Endothelial cell of umbilical vein (primary cell): ENCODE measurements at regions not wholly inside any gene's neighbourhood (a gene's known extent, or its start where the extent isn't known, plus 50 kb on each side); places are given as distances from the start of the nearest gene placed in this dataset.
A peak's percentile ranks its signal among the peaks of the same experiment; 100 is the strongest.

Experiments used
- BruUV-seq: library from RNA; stranded (reverse); fragments of 400-500 nt; replicated peaks from 2 replicates; lab custom pipeline; 2021; lab: Mats Ljungman, UMichigan
- CTCF ChIA-PET: fragments of 300-600, 350-600 bp; sonication (Branson Sonifier 250); formaldehyde crosslinking; loops from one replicate; lab custom pipeline; 2021; ENCODE audit warnings: antibody characterized with exemption, inconsistent platforms; lab: Charles Lee
- POLR2A ChIA-PET: fragments of 300-600, 350-600 bp; sonication (Branson Sonifier 250); formaldehyde crosslinking; loops from one replicate; lab custom pipeline; 2021; ENCODE audit warnings: antibody characterized with exemption, inconsistent platforms; lab: Charles Lee
- DNase-seq: peaks from one replicate; pipeline ENCODE4 v3.0.0-alpha.2; 2011; ENCODE audit warnings: low read depth, low spot score
- FAIRE-seq: peaks from 2 replicates; lab custom pipeline; 2011; peaks lifted over from hg19 to GRCh38; lab: Jason Lieb, UNC
- H2AFZ ChIP-seq: 2 replicates; pipeline ENCODE4 v1.6.0; 2012; ENCODE audit warnings: low read depth, low read length, control low read depth, inconsistent platforms
- H3K27ac ChIP-seq: 2 replicates; pipeline ENCODE4 v1.5.1; 2011; ENCODE audit warnings: low read depth, mild to moderate bottlenecking, control low read depth, low read length, moderate library complexity; ENCODE audit not compliant: insufficient read depth
- H3K27me3 ChIP-seq, 2 experiments: 2 replicates each; pipeline versions ENCODE4 v1.6.0 to v1.6.1; 2011; ENCODE audit warnings: low read length in 2 of 2, mixed read lengths in 1 of 2; ENCODE audit not compliant: control insufficient read depth in 2 of 2, insufficient read depth in 2 of 2
- H3K36me3 ChIP-seq, 2 experiments: 2 replicates in 1 of 2; 3 replicates in 1 of 2; pipeline ENCODE4 v1.5.1; 2011; ENCODE audit warnings: low read length in 2 of 2, mild to moderate bottlenecking in 1 of 2, moderate library complexity in 1 of 2; ENCODE audit not compliant: control insufficient read depth in 2 of 2, insufficient read depth in 2 of 2; ENCODE audit errors: extremely low read depth in 1 of 2
- H3K4me1 ChIP-seq: 3 replicates; pipeline ENCODE4 v1.5.1; 2011; ENCODE audit warnings: mild to moderate bottlenecking, low read length; ENCODE audit not compliant: control insufficient read depth, insufficient read depth; ENCODE audit errors: extremely low read depth
- H3K4me2 ChIP-seq: 2 replicates; pipeline ENCODE4 v1.6.1; 2011; ENCODE audit warnings: low read length, control low read depth, mixed read lengths; ENCODE audit not compliant: insufficient read depth
- H3K4me3 ChIP-seq, 3 experiments: fragments of 200-600 bp in 1 of 3; sonication (generic), shearing (Covaris generic) in 1 of 3; replicated peaks in 1 of 3; 2 replicates each; pipeline ENCODE4 v1.5.1; 2011 to 2016; ENCODE audit warnings: control low read depth in 3 of 3, low read length in 3 of 3, mild to moderate bottlenecking in 2 of 3, inconsistent platforms in 1 of 3, low read depth in 1 of 3, moderate library complexity in 1 of 3; ENCODE audit not compliant: insufficient read depth in 1 of 3
- H3K79me2 ChIP-seq: 2 replicates; pipeline ENCODE4 v1.6.0; 2012; ENCODE audit warnings: low read length, inconsistent platforms; ENCODE audit not compliant: control insufficient read depth, insufficient read depth
- H3K9ac ChIP-seq: replicated peaks from 2 replicates; pipeline ENCODE3; 2011; ENCODE audit warnings: low read length, control low read depth; ENCODE audit not compliant: insufficient read depth; ENCODE audit errors: extremely low read depth
- H3K9me1 ChIP-seq: replicated peaks from 3 replicates; pipeline ENCODE4 v1.6.0; 2011; ENCODE audit warnings: mild to moderate bottlenecking, low read length; ENCODE audit not compliant: control insufficient read depth, insufficient read depth; ENCODE audit errors: extremely low read depth
- H3K9me3 ChIP-seq: replicated peaks from 2 replicates; pipeline ENCODE4 v1.5.1; 2012; ENCODE audit warnings: low read length, inconsistent platforms; ENCODE audit not compliant: control insufficient read depth, insufficient read depth
- H4K20me1 ChIP-seq: replicated peaks from 2 replicates; pipeline ENCODE3; 2011; ENCODE audit warnings: mild to moderate bottlenecking, low read length; ENCODE audit not compliant: control insufficient read depth, insufficient read depth; ENCODE audit errors: extremely low read depth
- EZH2 ChIP-seq: IDR thresholded peaks from 2 replicates; pipeline ENCODE4 v1.6.1; 2012; ENCODE audit warnings: borderline replicate concordance, low read depth, mild to moderate bottlenecking, moderate library complexity, low read length, inconsistent platforms; ENCODE audit not compliant: severe bottlenecking
- FOS ChIP-seq: IDR thresholded peaks from 2 replicates; pipeline ENCODE4 v1.6.1; 2011; ENCODE audit warnings: mild to moderate bottlenecking, low read length, moderate library complexity, borderline replicate concordance; ENCODE audit not compliant: insufficient read depth
- GATA2 ChIP-seq: IDR thresholded peaks from 2 replicates; pipeline ENCODE4 v1.7.0; 2011; ENCODE audit warnings: low read depth, mild to moderate bottlenecking, moderate library complexity, mixed read lengths, low read length; ENCODE audit not compliant: insufficient read length, insufficient read depth
- JUN ChIP-seq: IDR thresholded peaks from 2 replicates; pipeline ENCODE4 v1.6.1; 2011; ENCODE audit warnings: borderline replicate concordance, low read depth; ENCODE audit not compliant: insufficient read length, insufficient read depth
- MYC ChIP-seq: IDR thresholded peaks from one replicate; pipeline ENCODE4 v1.6.1; 2011; ENCODE audit warnings: mild to moderate bottlenecking, low read depth, low read length
- POLR2A ChIP-seq: IDR thresholded peaks from 2 replicates; pipeline ENCODE4 v1.6.1; 2012; ENCODE audit warnings: low read depth, mild to moderate bottlenecking, control low read depth, low read length
- POLR2AphosphoS5 ChIP-seq: IDR thresholded peaks from 2 replicates; pipeline ENCODE4 v1.6.1; 2012; ENCODE audit warnings: low read depth, mild to moderate bottlenecking, control low read depth, low read length, moderate library complexity; ENCODE audit not compliant: insufficient read depth
- dilution Hi-C: fragments of 300-500 bp; cut with MboI; formaldehyde crosslinking; loops from one replicate; pipeline ENCODE4 v1.15.0; 2019; ENCODE audit warnings: low sequenced_read_pairs; ENCODE audit not compliant: extremely low pct_ligation_motif_present
- intact Hi-C: fragments of 100-400 bp; cut with micrococcal nuclease; formaldehyde crosslinking; loops from one replicate; pipeline ENCODE4 v1.10.0; 2022
- TF ChIP-seq, protein P1 (sequence below): IDR thresholded peaks from 2 replicates; pipeline ENCODE4 v1.6.1; 2011; ENCODE audit not compliant: insufficient read depth, insufficient read length
- TF ChIP-seq, protein P2 (sequence below), 2 donors: IDR thresholded peaks; 1 replicate in 1 of 2; 2 replicates in 1 of 2; pipeline ENCODE4 v1.5.1; 2011; ENCODE audit warnings: low read length in 2 of 2, mild to moderate bottlenecking in 2 of 2, moderate library complexity in 2 of 2, control low read depth in 1 of 2, inconsistent platforms in 1 of 2, low read depth in 1 of 2; ENCODE audit not compliant: insufficient read depth in 1 of 2; ENCODE audit errors: extremely low read depth in 1 of 2

DNA sequence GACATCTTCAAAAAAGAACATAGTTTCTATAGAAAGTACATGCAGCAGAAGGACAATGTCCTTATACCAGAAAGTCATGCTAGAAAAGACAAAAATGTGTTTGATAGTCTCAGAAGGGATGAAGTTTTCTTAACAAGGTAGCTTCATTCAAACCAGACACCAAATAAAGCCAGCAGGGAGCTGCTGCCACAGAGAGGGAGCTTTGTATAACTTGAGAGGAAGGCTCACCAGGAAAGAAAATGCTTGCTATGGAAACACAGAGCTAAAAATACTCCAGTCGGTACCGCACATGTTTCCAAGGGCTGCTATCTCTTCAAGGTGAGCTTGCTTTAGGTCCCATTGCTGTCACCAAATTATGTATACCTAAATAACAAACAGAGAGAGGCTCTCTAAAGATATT lies 1074.8 kb upstream of the ALCAM start:
- H3K9me3 ChIP-seq, result no peaks in the 10 kb centered on the region
- BruUV-seq, result no TSS peak
- DNase-seq (no peak), FAIRE-seq (no peak)
- H4K20me1 ChIP-seq, result no peaks in the 10 kb centered on the region
- no peak overlapping the region for H3K4me3 ChIP-seq
- H3K4me1 ChIP-seq, result no peaks in the 10 kb centered on the region
- no peak for TF ChIP-seq EZH2
- TF ChIP-seq JUN, result no peak
- no peak for TF ChIP-seq POLR2A
- no peak for TF ChIP-seq MYC
- CTCF ChIA-PET, result interaction anchor here (1.0 to 2.9 kb wide), 3 partner anchors 11 to 190 kb away, joined by 3 to 15 read pairs (median 3); no protein-coding TSS in a partner anchor
- H3K4me2 ChIP-seq, result no peak overlapping the region
- POLR2A ChIA-PET, result no interaction called here
- H3K79me2 ChIP-seq, result no peaks in the 10 kb centered on the region
- H2AFZ ChIP-seq, result peak overlapping the region; percentile 7
- no peaks in the 10 kb centered on the region for H3K27me3 ChIP-seq
- H3K36me3 ChIP-seq, result no peaks in the 10 kb centered on the region
- H3K9ac ChIP-seq, result no peak overlapping the region
- H3K27ac ChIP-seq, result no peak overlapping the region
- no peaks in the 10 kb centered on the region for H3K9me1 ChIP-seq
- intact Hi-C loops, result no loop called here
- dilution Hi-C loops, result no loop called here

DNA sequence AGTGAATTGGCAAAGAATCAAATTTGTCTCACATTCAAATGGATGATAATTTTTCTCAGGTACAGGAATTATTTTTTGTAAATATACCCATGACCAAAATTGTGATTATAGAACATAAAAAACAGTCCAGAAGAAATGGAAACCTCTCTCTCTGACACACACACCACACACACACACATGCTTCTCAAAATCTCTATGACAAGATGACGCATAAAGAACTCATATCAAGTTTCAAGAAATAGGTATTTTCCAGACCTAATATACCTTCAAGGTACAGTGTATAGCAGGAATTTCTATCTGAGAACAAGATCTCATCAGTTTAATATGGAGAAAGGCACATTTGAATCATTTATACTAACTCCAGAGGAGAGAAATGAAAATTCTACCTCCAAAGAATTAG lies 1069.1 kb upstream of the ALCAM start:
- Histone ChIP-seq H3K4me2 (no peak overlapping the region), H3K79me2 (no peaks in the 10 kb centered on the region), H4K20me1 (no peaks in the 10 kb centered on the region), H3K27ac (no peak overlapping the region), H3K4me3 (no peak overlapping the region), H3K9me3 (no peaks in the 10 kb centered on the region), H3K27me3 (no peaks in the 10 kb centered on the region), H3K9ac (no peak overlapping the region), H3K9me1 (no peaks in the 10 kb centered on the region), H2AFZ (no peak overlapping the region), H3K4me1 (no peaks in the 10 kb centered on the region), H3K36me3 (no peaks in the 10 kb centered on the region)
- TF ChIP-seq MYC (no peak), GATA2 (no peak), FOS (no peak), JUN (no peak), EZH2 (no peak), POLR2AphosphoS5 (no peak), POLR2A (no peak)
- TF ChIP-seq, protein P1, sequence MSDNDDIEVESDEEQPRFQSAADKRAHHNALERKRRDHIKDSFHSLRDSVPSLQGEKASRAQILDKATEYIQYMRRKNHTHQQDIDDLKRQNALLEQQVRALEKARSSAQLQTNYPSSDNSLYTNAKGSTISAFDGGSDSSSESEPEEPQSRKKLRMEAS, result no peak
- TF ChIP-seq, protein P2, sequence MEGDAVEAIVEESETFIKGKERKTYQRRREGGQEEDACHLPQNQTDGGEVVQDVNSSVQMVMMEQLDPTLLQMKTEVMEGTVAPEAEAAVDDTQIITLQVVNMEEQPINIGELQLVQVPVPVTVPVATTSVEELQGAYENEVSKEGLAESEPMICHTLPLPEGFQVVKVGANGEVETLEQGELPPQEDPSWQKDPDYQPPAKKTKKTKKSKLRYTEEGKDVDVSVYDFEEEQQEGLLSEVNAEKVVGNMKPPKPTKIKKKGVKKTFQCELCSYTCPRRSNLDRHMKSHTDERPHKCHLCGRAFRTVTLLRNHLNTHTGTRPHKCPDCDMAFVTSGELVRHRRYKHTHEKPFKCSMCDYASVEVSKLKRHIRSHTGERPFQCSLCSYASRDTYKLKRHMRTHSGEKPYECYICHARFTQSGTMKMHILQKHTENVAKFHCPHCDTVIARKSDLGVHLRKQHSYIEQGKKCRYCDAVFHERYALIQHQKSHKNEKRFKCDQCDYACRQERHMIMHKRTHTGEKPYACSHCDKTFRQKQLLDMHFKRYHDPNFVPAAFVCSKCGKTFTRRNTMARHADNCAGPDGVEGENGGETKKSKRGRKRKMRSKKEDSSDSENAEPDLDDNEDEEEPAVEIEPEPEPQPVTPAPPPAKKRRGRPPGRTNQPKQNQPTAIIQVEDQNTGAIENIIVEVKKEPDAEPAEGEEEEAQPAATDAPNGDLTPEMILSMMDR (IDR thresholded peaks at IDR 0.05; ENCODE audit: extremely low read depth in 1 of 2, insufficient read depth in 1 of 2, low read depth in 1 of 2, low read length in 2 of 2), result no peak
- FAIRE-seq, result no peak
- ChIA-PET POLR2A (no interaction called here), CTCF (no interaction called here)
- BruUV-seq, result no TSS peak
- intact Hi-C loops (no loop called here), dilution Hi-C loops (no loop called here)
- DNase-seq, result no peak
